OCI-LY3 (cell line): ENCODE measurements at regions not wholly inside any gene's neighbourhood (a gene's known extent, or its start where the extent isn't known, plus 50 kb on each side); places are given as distances from the start of the nearest gene placed in this dataset.

ENCODE experiments used
- H2AFZ ChIP-seq: fragments of 200-600, 300-600 bp; shearing (Covaris generic); 2 replicates; pipeline ENCODE4 v1.6.0; 2014; ENCODE audit warnings: antibody characterized with exemption, low read depth, low read length
- H3K27ac ChIP-seq: fragments of 200-600, 300-600 bp; sonication (generic); 2 replicates; pipeline ENCODE4 v1.5.1; 2014; ENCODE audit warnings: mild to moderate bottlenecking, low read length, moderate library complexity, mixed read lengths
- H3K27me3 ChIP-seq: fragments of 200-600, 300-600 bp; sonication (generic); 2 replicates; pipeline ENCODE4 v1.6.1; 2014; ENCODE audit warnings: low read depth, low read length, mixed read lengths
- H3K36me3 ChIP-seq: fragments of 200-600, 300-600 bp; sonication (generic); replicated peaks from 2 replicates; pipeline ENCODE3; 2014; ENCODE audit warnings: low read depth, low read length, mixed read lengths
- H3K4me1 ChIP-seq: fragments of 300-600, 200-600 bp; sonication (generic); 2 replicates; pipeline ENCODE4 v1.6.1; 2014; ENCODE audit warnings: low read length, mixed read lengths
- H3K4me2 ChIP-seq: fragments of 200-600, 300-600 bp; sonication (generic); 2 replicates; pipeline ENCODE4 v1.6.1; 2014; ENCODE audit warnings: low read length, mixed read lengths
- H3K4me3 ChIP-seq: fragments of 300-600, 200-600 bp; sonication (generic); 2 replicates; pipeline ENCODE4 v1.5.1; 2014; ENCODE audit warnings: antibody characterized with exemption, mild to moderate bottlenecking, low read length, moderate library complexity
- H3K79me2 ChIP-seq: fragments of 300-600, 200-600 bp; shearing (Covaris generic); 2 replicates; pipeline ENCODE4 v1.6.1; 2014; ENCODE audit warnings: mild to moderate bottlenecking, low read length, mixed read lengths
- H3K9ac ChIP-seq: fragments of 300-600, 200-600 bp; shearing (Covaris generic); 2 replicates; pipeline ENCODE4 v1.6.0; 2014; ENCODE audit warnings: mild to moderate bottlenecking, low read length, moderate library complexity
- H3K9me3 ChIP-seq: fragments of 200-600, 300-600 bp; shearing (Covaris generic); 2 replicates; pipeline ENCODE4 v1.6.1; 2014; ENCODE audit warnings: low read length, mixed read lengths; ENCODE audit not compliant: insufficient read depth
- H4K20me1 ChIP-seq: fragments of 200-600, 300-600 bp; sonication (generic); 2 replicates; pipeline ENCODE4 v1.6.1; 2016; ENCODE audit warnings: low read length, mixed read lengths; ENCODE audit not compliant: insufficient read depth
- EZH2phosphoT487 ChIP-seq: fragments of 200-600 bp; shearing (Covaris generic); IDR thresholded peaks from 2 replicates; pipeline ENCODE4 v1.6.1; 2018; ENCODE audit warnings: antibody characterized with exemption, mixed run types, low read depth
- TF ChIP-seq, protein P1 (sequence below): fragments of 200-600, 300-600 bp; sonication (generic); IDR thresholded peaks from 2 replicates; pipeline ENCODE4 v1.5.1; 2014; ENCODE audit warnings: antibody characterized with exemption, low read length, low read depth

DNA sequence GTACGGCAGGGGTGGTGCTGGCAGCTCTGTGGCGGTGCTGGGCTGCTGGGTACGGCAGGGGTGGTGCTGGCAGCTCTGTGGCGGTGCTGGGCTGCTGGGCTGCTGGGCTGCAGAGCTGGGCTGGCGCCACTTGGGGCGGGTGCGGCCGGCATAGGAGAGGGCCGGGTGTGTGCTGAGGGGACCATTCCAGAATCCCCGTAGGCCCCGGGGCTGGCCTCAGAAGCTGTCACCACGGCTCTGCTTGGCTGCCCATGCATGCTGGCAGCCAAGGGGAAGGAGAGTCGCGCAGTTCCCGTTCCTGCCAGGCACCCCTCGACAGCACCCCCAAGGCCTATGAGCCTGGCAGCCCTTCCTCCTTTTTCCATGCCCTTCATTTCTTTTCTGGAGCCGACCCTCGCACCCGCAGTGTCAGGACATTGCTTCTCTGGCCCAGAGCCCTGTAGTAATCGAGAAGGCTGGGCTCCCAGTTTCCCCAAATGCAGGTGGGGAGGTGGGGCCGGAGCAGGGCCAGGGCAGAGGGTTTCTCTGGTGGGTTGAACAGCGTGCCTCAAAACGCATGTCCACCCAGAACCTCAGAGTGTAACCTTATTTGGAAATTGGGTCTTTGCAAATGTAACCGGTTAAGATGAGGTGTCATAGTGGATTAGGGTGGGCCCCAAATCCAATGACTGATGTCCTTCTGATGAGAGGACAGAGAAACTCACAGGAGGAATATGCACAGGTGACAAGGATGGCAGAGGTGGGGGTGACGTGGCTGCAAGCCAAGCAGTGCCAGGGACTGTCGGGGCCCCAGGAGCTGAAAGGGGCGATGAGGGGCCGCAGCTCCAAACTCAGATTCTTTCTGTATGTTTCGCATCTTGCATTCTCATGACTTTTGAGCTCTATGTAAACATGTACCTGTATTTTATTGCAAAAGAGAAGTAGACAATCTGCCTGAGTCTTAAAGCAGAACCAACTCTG lies 71.0 kb upstream of the ACTRT2 start:
- no peaks in the 10 kb centered on the region for H3K79me2 ChIP-seq
- no peaks in the 10 kb centered on the region for H3K36me3 ChIP-seq
- no peak overlapping the region for H3K4me3 ChIP-seq
- H3K9ac ChIP-seq, result no peak overlapping the region
- no peak overlapping the region for H3K4me2 ChIP-seq
- no peaks in the 10 kb centered on the region for H3K27me3 ChIP-seq
- no peak overlapping the region for H3K27ac ChIP-seq
- H4K20me1 ChIP-seq, result no peaks in the 10 kb centered on the region
- H3K9me3 ChIP-seq, result no peaks in the 10 kb centered on the region
- H3K4me1 ChIP-seq, result peaks cover 8% of the 10 kb centered on the region; the same call in 1 of the 2 replicates
- no peak overlapping the region for H2AFZ ChIP-seq
- TF ChIP-seq, protein P1, sequence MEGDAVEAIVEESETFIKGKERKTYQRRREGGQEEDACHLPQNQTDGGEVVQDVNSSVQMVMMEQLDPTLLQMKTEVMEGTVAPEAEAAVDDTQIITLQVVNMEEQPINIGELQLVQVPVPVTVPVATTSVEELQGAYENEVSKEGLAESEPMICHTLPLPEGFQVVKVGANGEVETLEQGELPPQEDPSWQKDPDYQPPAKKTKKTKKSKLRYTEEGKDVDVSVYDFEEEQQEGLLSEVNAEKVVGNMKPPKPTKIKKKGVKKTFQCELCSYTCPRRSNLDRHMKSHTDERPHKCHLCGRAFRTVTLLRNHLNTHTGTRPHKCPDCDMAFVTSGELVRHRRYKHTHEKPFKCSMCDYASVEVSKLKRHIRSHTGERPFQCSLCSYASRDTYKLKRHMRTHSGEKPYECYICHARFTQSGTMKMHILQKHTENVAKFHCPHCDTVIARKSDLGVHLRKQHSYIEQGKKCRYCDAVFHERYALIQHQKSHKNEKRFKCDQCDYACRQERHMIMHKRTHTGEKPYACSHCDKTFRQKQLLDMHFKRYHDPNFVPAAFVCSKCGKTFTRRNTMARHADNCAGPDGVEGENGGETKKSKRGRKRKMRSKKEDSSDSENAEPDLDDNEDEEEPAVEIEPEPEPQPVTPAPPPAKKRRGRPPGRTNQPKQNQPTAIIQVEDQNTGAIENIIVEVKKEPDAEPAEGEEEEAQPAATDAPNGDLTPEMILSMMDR, result no peak
- no peak for TF ChIP-seq EZH2phosphoT487

DNA sequence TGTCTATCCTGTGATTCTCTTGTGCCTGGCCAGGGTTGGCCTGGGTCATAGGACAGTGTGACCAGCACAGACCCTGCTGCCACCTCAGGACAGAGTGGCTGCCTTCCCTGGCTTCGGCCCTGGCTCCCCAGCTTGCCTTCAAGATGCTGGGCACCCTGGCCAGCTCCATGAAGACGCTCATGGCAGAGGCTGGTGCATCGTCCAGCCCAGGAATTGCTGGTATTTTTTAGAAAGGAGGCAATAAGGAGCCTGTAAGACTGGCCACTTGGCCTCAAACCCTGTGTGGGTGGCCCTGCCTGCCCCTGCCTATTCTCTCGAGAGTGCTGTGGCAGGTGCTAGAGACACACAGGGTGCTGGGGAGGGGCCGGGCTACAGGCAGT lies 70.4 kb upstream of the ACTRT2 start:
- H3K79me2 ChIP-seq, result no peaks in the 10 kb centered on the region
- H3K4me1 ChIP-seq, result peaks cover 8% of the 10 kb centered on the region; the same call in 1 of the 2 replicates
- TF ChIP-seq EZH2phosphoT487, result no peak
- TF ChIP-seq, protein P1, result no peak
- H3K27me3 ChIP-seq, result no peaks in the 10 kb centered on the region
- H3K4me3 ChIP-seq, result no peak overlapping the region
- H3K36me3 ChIP-seq, result no peaks in the 10 kb centered on the region
- H3K27ac ChIP-seq, result no peak overlapping the region
- H3K4me2 ChIP-seq, result no peak overlapping the region
- H2AFZ ChIP-seq, result no peak overlapping the region
- H3K9me3 ChIP-seq, result no peaks in the 10 kb centered on the region
- no peaks in the 10 kb centered on the region for H4K20me1 ChIP-seq
- no peak overlapping the region for H3K9ac ChIP-seq

DNA sequence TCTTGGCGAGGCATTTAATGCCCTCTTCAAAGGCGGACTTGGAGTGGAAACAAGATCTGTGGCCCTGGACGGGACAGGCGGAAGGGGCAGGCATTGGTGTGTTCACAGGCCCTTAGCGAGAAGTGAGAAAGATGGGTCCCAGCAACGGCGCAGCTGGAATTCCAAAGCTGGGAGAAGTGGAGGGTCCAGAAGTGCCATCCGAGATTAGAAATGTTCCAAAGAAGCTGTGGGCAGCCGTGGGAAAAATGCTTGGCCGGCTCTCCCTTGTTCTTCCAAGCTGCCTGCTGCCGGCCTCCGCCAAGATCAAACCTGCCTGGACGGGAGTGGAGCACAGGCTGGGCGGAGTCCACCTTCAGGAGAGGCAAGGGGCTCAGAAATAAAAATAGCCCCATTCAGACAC lies 69.4 kb upstream of the ACTRT2 start:
- Histone ChIP-seq H3K79me2 (no peaks in the 10 kb centered on the region), H3K27me3 (no peaks in the 10 kb centered on the region), H3K27ac (no peak overlapping the region), H2AFZ (no peak overlapping the region), H3K9ac (no peak overlapping the region), H4K20me1 (no peaks in the 10 kb centered on the region), H3K4me2 (no peak overlapping the region), H3K4me3 (no peak overlapping the region), H3K4me1 (peaks cover 8% of the 10 kb centered on the region; the same call in 1 of the 2 replicates), H3K9me3 (no peaks in the 10 kb centered on the region), H3K36me3 (no peaks in the 10 kb centered on the region)
- TF ChIP-seq EZH2phosphoT487, result no peak
- TF ChIP-seq, protein P1, result no peak

- no peak overlapping the region for H2AFZ ChIP-seq
- no peaks in the 10 kb centered on the region for H3K9me3 ChIP-seq
- H3K4me2 ChIP-seq, result no peak overlapping the region
- peaks cover 8% of the 10 kb centered on the region; the same call in 1 of the 2 replicates for H3K4me1 ChIP-seq
- no peak overlapping the region for H3K9ac ChIP-seq
- H3K27me3 ChIP-seq, result no peaks in the 10 kb centered on the region
- H3K36me3 ChIP-seq, result no peaks in the 10 kb centered on the region
- H3K4me3 ChIP-seq, result no peak overlapping the region
- no peaks in the 10 kb centered on the region for H3K79me2 ChIP-seq
- TF ChIP-seq EZH2phosphoT487, result no peak
- TF ChIP-seq, protein P1, result no peak
- H4K20me1 ChIP-seq, result no peaks in the 10 kb centered on the region
- H3K27ac ChIP-seq, result no peak overlapping the region
Observed at GRCh38 chr1:2952371-2952770, 68.9 kb upstream of the ACTRT2 start.
